Suprapubic skin (tissue), 4 donors: ENCODE measurements at regions not wholly inside any gene's neighbourhood (a gene's known extent, or its start where the extent isn't known, plus 50 kb on each side); places are given as distances from the start of the nearest gene placed in this dataset.
"Not testable (repeated sequence)": the region's sequence is repeated elsewhere in the genome, so short reads cannot be mapped to it uniquely, and the experiment has no call there.

ENCODE experiments used
- DNase-seq, 2 donors: peaks; one replicate each; pipeline ENCODE4 v3.0.0-alpha.2; 2019; ENCODE audit warnings: low spot score in 2 of 2
- H3K27ac ChIP-seq: fragments of 200-600 bp; sonication (generic); one replicate; pipeline ENCODE4 v1.5.1; 2019
- H3K27me3 ChIP-seq: fragments of 200-600 bp; sonication (generic); one replicate; pipeline ENCODE4 v1.5.1; 2019
- H3K36me3 ChIP-seq: fragments of 200-600 bp; sonication (generic); one replicate; pipeline ENCODE4 v1.5.1; 2019
- H3K4me1 ChIP-seq: fragments of 200-600 bp; sonication (generic); one replicate; pipeline ENCODE4 v1.5.1; 2019
- H3K4me3 ChIP-seq: fragments of 200-600 bp; sonication (generic); one replicate; pipeline ENCODE4 v1.5.1; 2019; ENCODE audit warnings: mild to moderate bottlenecking
- H3K9me3 ChIP-seq: fragments of 200-600 bp; sonication (generic); one replicate; pipeline ENCODE4 v1.5.1; 2019
- CTCF ChIP-seq, 2 donors: fragments of 200-600 bp in 1 of 2; fragments of 450-650 bp in 1 of 2; sonication (generic) in 1 of 2; IDR thresholded peaks; one replicate each; pipeline ENCODE4 v1.5.1; 2016 to 2019; ENCODE audit warnings: antibody characterized with exemption in 2 of 2, mild to moderate bottlenecking in 1 of 2, moderate library complexity in 1 of 2
- EP300 ChIP-seq: sonication (generic); formaldehyde crosslinking; IDR thresholded peaks from one replicate; pipeline ENCODE4 v1.6.1; 2017; ENCODE audit warnings: antibody characterized with exemption
- POLR2A ChIP-seq, 2 donors: fragments of 450-650 bp; IDR thresholded peaks; one replicate each; pipeline ENCODE4 v1.6.1; 2017; ENCODE audit warnings: antibody characterized with exemption in 2 of 2, mild to moderate bottlenecking in 2 of 2, moderate library complexity in 2 of 2
- POLR2AphosphoS5 ChIP-seq, 3 donors: sonication (generic); formaldehyde crosslinking; IDR thresholded peaks; one replicate each; pipeline ENCODE4 v1.6.1; 2017; ENCODE audit warnings: antibody characterized with exemption in 3 of 3
- WGBS: methylation state at CpG from one replicate; pipeline ENCODE4 v1.1.5; 2018; 5-methylcytosine and 5-hydroxymethylcytosine counted together

GRCh38 chr6:4360920-4361319, 225.5 kb upstream of the ECI2 start:
- no peak for TF ChIP-seq POLR2A (IDR thresholded peaks at IDR 0.05)
- TF ChIP-seq EP300: no peak
- no peak for TF ChIP-seq POLR2AphosphoS5 (IDR thresholded peaks at IDR 0.05)
- TF ChIP-seq CTCF (IDR thresholded peaks at IDR 0.05): no peak
- H3K4me3 ChIP-seq: no peak overlapping the region
- no peak for DNase-seq
- H3K27ac ChIP-seq: no peak overlapping the region
- H3K9me3 ChIP-seq: no peaks in the 10 kb centered on the region
- peaks cover 24% of the 10 kb centered on the region for H3K4me1 ChIP-seq
- no peaks in the 10 kb centered on the region for H3K36me3 ChIP-seq
- WGBS: 91% methylated on average over 6 of the region's 6 CpGs
- H3K27me3 ChIP-seq: no peaks in the 10 kb centered on the region

GRCh38 chr6:4359108-4359730, 223.8 kb upstream of the ECI2 start:
- TF ChIP-seq POLR2A (IDR thresholded peaks at IDR 0.05) (no peak), CTCF (IDR thresholded peaks at IDR 0.05) (no peak), EP300 (no peak), POLR2AphosphoS5 (IDR thresholded peaks at IDR 0.05) (no peak)
- Histone ChIP-seq H3K36me3 (no peaks in the 10 kb centered on the region), H3K4me1 (peaks cover 24% of the 10 kb centered on the region), H3K4me3 (peak overlapping the region; percentile 0), H3K9me3 (no peaks in the 10 kb centered on the region), H3K27ac (peak overlapping the region; percentile 91), H3K27me3 (no peaks in the 10 kb centered on the region)
- DNase-seq: no peak
- WGBS: 71% methylated on average over 7 of the region's 7 CpGs

GRCh38 chr6:4358414-4359107, 223.2 kb upstream of the ECI2 start:
- Histone ChIP-seq H3K9me3 (no peaks in the 10 kb centered on the region), H3K4me3 (peak overlapping the region; percentile 0), H3K27me3 (no peaks in the 10 kb centered on the region), H3K4me1 (peaks cover 24% of the 10 kb centered on the region), H3K27ac (peak overlapping the region; percentile 91), H3K36me3 (no peaks in the 10 kb centered on the region)
- DNase-seq: peak; percentile 93 to 95
- TF ChIP-seq POLR2AphosphoS5 (IDR thresholded peaks at IDR 0.05) (peak; percentile 94 to 97 (median 96)), EP300 (peak; percentile 69), CTCF (IDR thresholded peaks at IDR 0.05) (no peak)
- WGBS: 20% methylated on average over 13 of the region's 13 CpGs

GRCh38 chr6:4357660-4358152, 222.3 kb upstream of the ECI2 start:
- not testable (repeated sequence) for H3K36me3 ChIP-seq, H3K4me3 ChIP-seq, H3K27me3 ChIP-seq, DNase-seq, H3K9me3 ChIP-seq
- Histone ChIP-seq H3K27ac (peak overlapping the region; percentile 73), H3K4me1 (peaks cover 26% of the 10 kb centered on the region)
- 82% methylated on average over 3 of the region's 3 CpGs for WGBS

DNA sequence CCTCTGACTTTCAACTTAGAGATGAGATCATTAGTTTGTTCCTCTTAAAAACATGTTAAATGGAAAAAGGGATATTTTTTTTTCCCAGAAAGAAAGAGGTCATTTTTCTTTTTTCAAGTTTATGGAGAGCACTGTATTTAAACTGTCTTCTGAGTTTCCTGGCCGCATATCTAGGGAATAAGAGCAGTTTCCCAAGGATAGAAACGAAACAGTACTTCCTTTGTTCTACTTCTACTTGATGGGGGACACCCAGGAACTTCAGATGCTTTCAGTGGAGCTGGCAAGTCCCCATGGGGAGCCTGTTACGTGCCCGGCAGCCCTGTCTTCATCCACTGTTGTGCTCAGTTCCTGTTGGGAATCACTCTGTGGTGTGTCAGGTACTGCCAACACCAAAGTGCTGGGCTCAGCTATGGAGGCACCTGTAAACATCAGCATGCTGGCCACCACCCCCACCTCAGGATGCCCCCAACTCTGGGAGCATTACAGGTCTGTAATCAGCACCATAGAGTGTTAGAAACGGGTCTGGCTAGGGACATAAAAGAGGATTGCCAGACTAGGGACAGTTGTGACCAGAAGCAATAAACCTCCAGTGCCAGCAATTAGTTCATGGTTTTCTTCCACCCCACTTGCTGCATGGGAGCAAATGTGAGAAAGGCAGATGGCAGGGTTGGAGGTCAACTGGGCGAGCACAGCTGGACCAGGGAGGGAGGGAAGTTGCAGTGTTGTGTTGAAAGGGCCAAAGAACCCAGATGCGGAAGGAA, 221.7 kb upstream of the ECI2 start:
- Histone ChIP-seq H3K4me3 (no peak overlapping the region), H3K27ac (peak overlapping the region; percentile 73), H3K27me3 (no peaks in the 10 kb centered on the region), H3K9me3 (no peaks in the 10 kb centered on the region), H3K4me1 (peaks cover 32% of the 10 kb centered on the region), H3K36me3 (no peaks in the 10 kb centered on the region)
- no peak for TF ChIP-seq EP300
- TF ChIP-seq CTCF (IDR thresholded peaks at IDR 0.05): no peak
- TF ChIP-seq POLR2AphosphoS5 (IDR thresholded peaks at IDR 0.05): no peak
- no peak for TF ChIP-seq POLR2A (IDR thresholded peaks at IDR 0.05)
- no peak for DNase-seq
- WGBS: 58% methylated on average over 7 of the region's 7 CpGs
